HUDEP-2 (cell line): ENCODE measurements at regions not wholly inside any gene's neighbourhood (a gene's known extent, or its start where the extent isn't known, plus 50 kb on each side); places are given as distances from the start of the nearest gene placed in this dataset.
"Not testable (repeated sequence)": the region's sequence is repeated elsewhere in the genome, so short reads cannot be mapped to it uniquely, and the experiment has no call there.

ENCODE experiments used
- DNase-seq, 76 experiments: peaks; one replicate each; lab custom pipeline; 2025; ENCODE audit not compliant: unreplicated experiment in 76 of 76; lab: John Stamatoyannopoulos, UW

GRCh38 chr4:12612876-12613275 is 871.3 kb downstream of the RAB28 start:
- no peak for DNase-seq

DNA sequence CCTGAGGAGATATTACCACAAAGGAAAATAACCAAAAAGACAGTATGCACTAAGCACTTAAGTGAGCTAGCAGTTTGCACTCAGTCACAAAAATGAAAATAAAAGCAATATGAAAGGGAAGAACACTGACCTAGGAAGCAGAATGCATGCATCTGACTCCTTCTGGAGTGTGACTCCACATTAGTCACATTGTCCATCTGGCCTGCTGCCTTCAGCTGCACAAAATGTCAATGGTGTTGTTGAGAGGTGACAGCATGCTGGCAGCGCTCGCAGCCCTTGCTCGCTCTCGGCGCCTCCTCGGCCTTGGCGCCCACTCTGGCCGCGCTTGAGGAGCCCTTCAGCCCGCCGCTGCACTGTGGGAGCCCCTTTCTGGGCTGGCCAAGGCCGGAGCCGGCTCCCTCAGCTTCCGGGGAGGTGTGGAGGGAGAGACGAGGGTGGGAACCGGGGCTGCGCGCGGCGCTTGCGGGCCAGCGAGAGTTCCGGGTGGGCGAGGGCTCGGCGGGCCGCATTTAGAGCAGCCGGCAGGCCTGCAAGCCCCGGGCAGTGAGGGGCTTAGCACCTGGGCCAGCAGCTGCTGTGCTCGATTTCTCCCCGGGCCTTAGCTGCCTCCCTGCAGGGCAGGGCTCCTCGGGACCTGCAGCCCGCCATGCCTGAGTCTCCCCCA is 874.8 kb downstream of the RAB28 start:
- not testable (repeated sequence) for DNase-seq

- DNase-seq, result no peak
Observed at GRCh38 chr4:12595986-12596385, 888.2 kb downstream of the RAB28 start.

DNA sequence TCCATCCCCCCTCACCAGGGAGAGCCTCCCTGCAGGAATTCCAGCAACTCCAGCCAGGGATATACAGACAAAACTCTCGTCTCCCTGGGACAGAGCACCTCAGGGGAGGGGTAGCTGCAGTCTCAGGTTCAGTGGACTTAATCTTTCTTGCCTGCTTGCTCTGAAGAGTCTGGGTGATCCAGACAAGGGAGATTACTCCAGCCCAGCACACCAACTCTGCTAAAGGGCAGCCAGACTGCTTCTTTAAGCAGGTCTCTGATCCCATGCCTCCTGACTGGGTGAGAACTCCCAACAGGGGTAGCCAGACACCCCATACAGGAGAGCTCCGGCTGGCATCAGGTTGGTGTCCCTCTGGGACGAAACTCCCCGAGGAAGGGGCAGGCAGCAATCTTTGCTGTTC is 888.7 kb downstream of the RAB28 start:
- DNase-seq, result no peak

DNA sequence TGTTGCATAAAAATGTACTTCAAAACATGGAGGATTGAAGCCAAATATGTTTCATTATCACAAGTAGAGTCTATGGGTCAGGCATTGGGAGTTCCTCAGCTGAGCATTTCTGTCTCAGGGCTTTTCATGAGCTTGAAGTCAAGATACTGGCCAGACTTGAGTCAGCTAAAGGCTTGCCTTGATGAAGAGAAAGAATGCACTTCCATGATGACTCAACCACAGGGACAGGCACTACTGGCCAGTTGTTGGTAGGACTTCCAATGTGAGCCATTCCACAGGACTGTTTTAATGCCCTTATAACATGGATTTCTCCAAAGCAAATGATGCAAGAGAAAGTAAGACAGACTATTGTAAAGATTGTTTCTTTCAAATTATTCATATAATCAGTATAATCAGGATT is 895.6 kb downstream of the RAB28 start:
- DNase-seq, result no peak

DNA sequence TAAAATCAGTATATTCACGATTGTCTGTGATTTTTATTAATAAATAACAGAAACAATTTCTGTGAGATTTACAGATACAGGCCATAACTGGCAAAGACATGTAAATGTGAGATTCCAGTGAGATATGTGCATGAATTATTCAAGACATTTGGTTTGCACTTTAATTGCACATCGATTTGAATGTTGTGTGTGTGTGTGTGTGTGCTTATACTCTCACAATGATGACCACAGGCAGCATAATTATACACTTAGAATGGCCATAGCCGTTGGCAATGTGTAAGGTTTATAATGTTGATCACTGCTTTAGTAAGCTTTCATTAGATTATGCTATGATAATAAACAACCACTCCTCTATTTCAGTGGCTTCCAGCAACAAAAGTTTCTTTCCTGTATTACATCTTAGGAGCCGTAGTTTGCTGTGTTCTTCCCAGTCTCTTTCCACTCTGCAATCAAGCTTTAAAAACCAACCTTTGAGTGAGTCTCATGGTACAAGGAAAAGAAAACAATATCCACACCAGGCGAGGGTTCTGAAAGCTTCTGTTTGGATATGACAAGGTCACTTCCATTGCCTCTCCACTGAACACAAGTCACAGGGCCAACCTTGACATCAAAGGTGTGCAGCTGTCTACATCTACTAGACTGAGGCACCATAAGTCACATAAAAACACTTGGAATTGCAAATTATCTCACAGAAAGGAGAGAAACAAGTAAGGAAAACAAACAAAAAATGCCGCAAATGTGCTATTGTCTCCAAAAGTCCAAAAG is 897.7 kb downstream of the RAB28 start:
- DNase-seq, result no peak

GRCh38 chr4:12584116-12584875 is 899.8 kb downstream of the RAB28 start:
- DNase-seq, result no peak

DNA sequence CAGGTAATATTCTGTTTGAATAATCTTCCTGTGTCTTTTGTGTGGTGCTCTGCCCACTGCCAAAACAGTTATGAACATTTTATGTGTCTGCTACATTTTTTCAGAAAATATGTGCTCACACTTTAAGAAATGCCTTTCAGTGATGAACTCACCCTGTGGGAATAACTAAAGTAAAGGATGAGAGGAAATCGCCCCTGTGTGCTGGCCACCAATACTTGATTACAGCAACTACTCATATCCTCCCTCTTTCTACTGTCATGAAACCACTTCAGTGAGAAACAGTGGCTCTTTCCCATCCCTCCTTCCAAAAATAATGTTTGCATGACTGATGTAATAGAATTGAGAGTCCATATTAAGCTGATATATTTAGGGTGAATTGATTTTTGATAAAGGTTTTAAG is 900.9 kb downstream of the RAB28 start:
- no peak for DNase-seq

- no peak for DNase-seq
Observed at GRCh38 chr4:12580787-12581186, 903.4 kb downstream of the RAB28 start.

DNA sequence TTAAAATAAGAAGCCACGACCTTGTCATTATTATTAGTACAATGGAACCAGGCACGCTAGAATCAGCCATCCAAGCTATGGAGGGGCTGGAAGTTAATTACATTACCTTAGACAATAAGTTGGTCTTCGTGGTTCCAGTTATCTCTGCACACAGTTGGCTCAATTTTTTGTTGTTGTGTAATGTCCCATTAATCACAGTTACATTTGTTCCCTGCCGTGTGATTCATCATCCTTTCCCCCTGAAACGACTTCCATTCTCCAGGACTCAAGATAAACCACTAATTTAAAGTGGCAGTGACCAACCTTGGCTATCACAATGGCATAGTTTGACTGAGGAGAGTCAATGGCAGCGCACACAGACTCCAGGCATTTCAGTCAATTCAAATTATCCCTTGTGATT is 905.0 kb downstream of the RAB28 start:
- no peak for DNase-seq

GRCh38 chr4:12576409-12576808 is 907.7 kb downstream of the RAB28 start:
- no peak for DNase-seq

GRCh38 chr4:12573716-12574115 is 910.4 kb downstream of the RAB28 start:
- no peak for DNase-seq

DNA sequence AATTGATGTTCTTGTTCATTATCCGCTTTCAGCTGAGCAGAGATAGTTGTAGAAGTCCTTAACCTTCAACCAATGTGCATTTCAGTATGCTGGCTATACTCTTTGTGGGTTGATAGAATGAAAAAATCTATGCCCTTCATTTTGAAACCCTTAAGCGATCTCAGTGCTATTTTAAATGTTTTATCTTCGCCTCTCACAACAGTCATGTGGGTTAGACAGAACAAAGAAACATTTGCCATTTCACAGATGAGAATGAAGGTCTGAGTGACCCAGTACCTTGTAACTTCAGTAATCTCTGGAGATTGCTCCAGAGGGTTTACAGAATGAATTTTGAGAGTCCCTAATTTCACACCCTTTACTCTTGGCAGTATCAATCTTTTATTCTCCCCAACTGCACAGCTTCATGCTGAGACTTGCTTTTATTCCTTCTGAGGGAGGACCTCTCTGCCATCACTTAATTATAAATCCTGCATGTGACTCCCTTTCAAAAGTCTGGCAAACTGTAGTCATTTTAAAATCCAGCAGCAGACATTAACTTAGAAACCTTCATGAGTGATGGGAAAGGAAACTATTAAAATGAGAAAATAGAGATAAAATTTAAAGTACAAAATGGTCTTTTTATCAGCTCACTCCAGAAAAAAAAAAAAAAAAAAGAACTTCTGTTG is 921.5 kb downstream of the RAB28 start:
- no peak for DNase-seq

- no peak for DNase-seq
Observed at GRCh38 chr4:12562021-12562420, 922.1 kb downstream of the RAB28 start.

- DNase-seq, result no peak
Observed at GRCh38 chr4:12555011-12555410, 929.1 kb downstream of the RAB28 start.

GRCh38 chr4:12548678-12549077 is 935.5 kb downstream of the RAB28 start:
- DNase-seq, result no peak

GRCh38 chr4:12545812-12546211 is 938.3 kb downstream of the RAB28 start:
- DNase-seq, result no peak

DNA sequence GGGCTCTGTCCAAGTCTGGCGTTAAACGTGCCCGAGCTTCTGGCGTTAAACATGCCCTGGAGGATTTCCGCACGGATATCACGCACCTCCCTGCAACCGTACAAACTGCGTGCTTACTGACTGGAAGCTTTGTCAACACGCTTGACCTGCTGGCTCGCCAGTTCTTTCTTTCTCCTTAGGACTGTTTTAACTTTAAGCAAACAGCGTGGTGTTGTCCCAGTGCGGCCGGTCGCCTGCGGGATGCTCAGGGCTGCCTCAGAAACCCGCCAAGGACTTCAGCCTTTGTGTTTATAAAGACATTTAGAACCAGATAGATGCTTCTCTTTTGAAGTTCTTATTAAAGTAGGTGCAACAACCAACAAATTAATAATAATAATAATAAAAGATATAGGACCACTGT is 946.0 kb downstream of the RAB28 start:
- no peak for DNase-seq

DNA sequence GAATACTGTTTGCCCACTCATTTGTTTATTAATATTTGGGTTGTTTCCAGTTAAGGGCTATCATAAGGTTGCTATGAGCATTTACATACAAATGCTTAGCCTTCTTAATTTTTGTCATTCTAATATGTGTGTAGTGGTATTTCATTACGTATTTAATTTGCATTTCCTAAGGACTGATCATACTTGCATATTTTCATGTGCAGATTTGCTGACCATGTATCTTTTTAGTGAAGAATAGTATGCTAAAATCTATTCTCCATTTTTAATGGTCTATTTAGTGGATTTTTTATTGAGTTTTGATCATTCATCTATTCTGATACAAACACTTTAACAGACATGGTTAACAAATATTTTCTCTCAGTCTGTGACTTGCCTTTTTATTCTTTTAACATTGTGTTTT is 949.5 kb downstream of the RAB28 start:
- DNase-seq, result no peak

DNA sequence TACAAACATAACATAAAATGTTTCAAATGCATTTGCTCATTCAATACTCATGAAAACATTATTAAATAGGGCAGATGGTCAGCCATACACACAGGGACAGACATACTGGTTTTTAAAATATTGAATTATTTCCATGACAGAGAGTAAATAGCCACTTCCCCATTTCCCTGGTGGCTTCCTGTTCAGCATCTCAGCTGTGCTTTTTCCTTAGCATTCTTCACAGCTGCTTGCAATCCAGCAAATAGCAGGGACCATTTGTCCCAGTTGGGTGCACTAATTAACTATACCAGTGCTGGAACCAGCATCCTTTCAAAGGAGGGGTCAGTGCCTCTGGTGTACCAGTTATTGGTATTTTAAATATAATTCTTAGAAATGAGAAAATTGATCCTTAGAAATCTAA is 964.7 kb downstream of the RAB28 start:
- DNase-seq, result no peak

DNA sequence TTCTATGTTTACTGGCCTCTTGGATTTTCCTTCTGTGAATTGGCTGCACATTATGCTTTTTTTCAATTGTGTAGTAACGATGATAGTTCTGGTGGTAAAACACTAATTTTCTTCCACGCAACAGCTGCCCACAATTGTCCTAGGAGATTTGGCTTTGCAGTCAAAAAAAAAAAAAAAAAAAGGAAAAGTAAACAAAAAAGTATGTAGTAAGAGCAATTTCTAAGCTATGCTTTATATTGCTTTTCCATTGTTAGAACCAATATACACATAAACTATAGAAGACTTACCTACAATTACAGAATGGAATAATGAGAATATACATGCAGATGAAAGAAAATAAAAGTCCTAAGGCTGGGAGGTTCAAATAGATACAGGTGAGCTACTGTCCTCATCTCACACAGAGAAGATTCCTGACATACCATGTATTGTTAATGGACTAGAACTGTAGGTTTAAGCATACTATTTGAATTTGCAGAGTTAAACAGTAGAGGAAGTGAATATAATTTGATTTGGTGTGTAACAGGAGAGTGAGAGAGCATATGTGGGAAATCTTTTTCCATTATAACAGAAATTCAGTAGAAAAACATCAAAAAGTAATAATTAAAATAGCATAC is 976.2 kb downstream of the RAB28 start:
- DNase-seq, result no peak
